ENCODE measurements at regions not wholly inside any gene's neighbourhood (a gene's known extent, or its start where the extent isn't known, plus 50 kb on each side); places are given as distances from the start of the nearest gene placed in this dataset.

DNA sequence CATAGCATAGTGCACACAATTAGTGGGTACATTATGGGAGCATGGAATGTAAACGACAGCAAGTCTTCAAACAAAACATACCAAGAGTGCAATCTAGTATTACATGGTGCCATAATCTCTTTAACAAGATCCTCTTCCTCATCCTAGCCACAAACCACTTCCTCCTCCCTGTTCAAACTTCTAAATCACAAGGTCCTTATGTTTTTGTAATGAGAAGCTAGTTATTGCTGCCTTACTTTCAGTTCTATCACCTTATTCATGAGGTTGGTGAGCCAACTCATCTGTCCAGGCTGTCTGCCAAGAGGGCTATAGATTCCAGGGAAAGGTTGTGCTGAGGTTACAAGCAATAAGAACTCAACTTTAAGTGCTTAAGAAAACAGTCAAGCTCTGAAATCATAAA, 195.4 kb upstream of the ARHGAP20 start:
- Mint-ChIP-seq H3K4me3 (ENCODE audit: low read depth) (no peak overlapping the region), H3K27ac (no peak overlapping the region), H3K9me3 (peaks cover 8% of the 10 kb centered on the region), H3K36me3 (ENCODE audit: low read depth) (no peaks in the 10 kb centered on the region), H3K27me3 (ENCODE audit: low read depth) (peaks cover 3% of the 10 kb centered on the region), H3K4me1 (ENCODE audit: low read depth) (peaks cover 14% of the 10 kb centered on the region)
- DNase-seq (ENCODE audit: low spot score), result no peak
- intact Hi-C loops (cut with micrococcal nuclease), result no loop called here

GRCh38 chr11:110903830-110904229, 191.6 kb upstream of the ARHGAP20 start:
- no peak overlapping the region for H3K4me3 Mint-ChIP-seq (ENCODE audit: low read depth)
- intact Hi-C loops (cut with micrococcal nuclease), result no loop called here

GRCh38 chr11:110903378-110903777, 191.1 kb upstream of the ARHGAP20 start:
- Mint-ChIP-seq H3K27ac (no peak overlapping the region), H3K4me3 (ENCODE audit: low read depth) (no peak overlapping the region), H3K36me3 (ENCODE audit: low read depth) (no peaks in the 10 kb centered on the region), H3K27me3 (ENCODE audit: low read depth) (peaks cover 6% of the 10 kb centered on the region), H3K4me1 (ENCODE audit: low read depth) (peaks cover 12% of the 10 kb centered on the region), H3K9me3 (peaks cover 8% of the 10 kb centered on the region)
- no peak for DNase-seq (ENCODE audit: low spot score)
- intact Hi-C loops (cut with micrococcal nuclease), result no loop called here

More at GRCh38 chr11:110903830-110904229, 191.6 kb upstream of the ARHGAP20 start:
- Mint-ChIP-seq H3K9me3 (peaks cover 8% of the 10 kb centered on the region), H3K27ac (no peak overlapping the region), H3K36me3 (ENCODE audit: low read depth) (no peaks in the 10 kb centered on the region), H3K27me3 (ENCODE audit: low read depth) (peaks cover 6% of the 10 kb centered on the region), H3K4me1 (ENCODE audit: low read depth) (peaks cover 14% of the 10 kb centered on the region)
- DNase-seq (ENCODE audit: low spot score), result no peak

GRCh38 chr11:110901441-110901840, 189.2 kb upstream of the ARHGAP20 start:
- no peaks in the 10 kb centered on the region for H3K36me3 Mint-ChIP-seq (ENCODE audit: low read depth)
- H3K27ac Mint-ChIP-seq, result no peak overlapping the region
- intact Hi-C loops (cut with micrococcal nuclease), result no loop called here
- DNase-seq (ENCODE audit: low spot score), result no peak
- H3K9me3 Mint-ChIP-seq, result no peaks in the 10 kb centered on the region
- H3K4me1 Mint-ChIP-seq (ENCODE audit: low read depth), result no peaks in the 10 kb centered on the region
- H3K27me3 Mint-ChIP-seq (ENCODE audit: low read depth), result peaks cover 11% of the 10 kb centered on the region
- H3K4me3 Mint-ChIP-seq (ENCODE audit: low read depth), result no peak overlapping the region

GRCh38 chr11:110900426-110900825, 188.2 kb upstream of the ARHGAP20 start:
- Mint-ChIP-seq H3K9me3 (no peaks in the 10 kb centered on the region), H3K4me3 (ENCODE audit: low read depth) (no peak overlapping the region), H3K36me3 (ENCODE audit: low read depth) (no peaks in the 10 kb centered on the region), H3K27ac (no peak overlapping the region), H3K4me1 (ENCODE audit: low read depth) (no peaks in the 10 kb centered on the region), H3K27me3 (ENCODE audit: low read depth) (peaks cover 16% of the 10 kb centered on the region)
- no peak for DNase-seq (ENCODE audit: low spot score)
- intact Hi-C loops (cut with micrococcal nuclease), result no loop called here

DNA sequence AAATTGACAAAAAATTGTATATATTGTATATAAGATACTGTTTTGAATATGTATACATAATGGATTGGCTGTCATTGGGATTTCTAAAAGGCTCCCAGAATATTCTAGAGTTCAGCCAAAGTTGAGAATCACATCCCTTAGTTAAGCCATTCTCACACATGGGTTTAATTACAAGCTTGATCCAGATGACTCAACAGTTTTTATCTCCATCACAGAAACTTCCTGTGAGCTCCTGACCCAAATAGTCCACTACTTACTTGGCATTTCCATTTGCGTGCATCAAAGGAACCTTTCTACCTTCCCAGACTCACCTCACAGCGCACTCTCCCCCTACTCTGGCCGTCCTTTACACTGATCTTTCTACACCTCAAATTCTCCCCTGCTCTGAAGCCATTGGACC, 184.8 kb upstream of the ARHGAP20 start:
- H3K9me3 Mint-ChIP-seq, result no peaks in the 10 kb centered on the region
- no peaks in the 10 kb centered on the region for H3K4me1 Mint-ChIP-seq (ENCODE audit: low read depth)
- no peaks in the 10 kb centered on the region for H3K36me3 Mint-ChIP-seq (ENCODE audit: low read depth)
- DNase-seq (ENCODE audit: low spot score), result no peak
- no peak overlapping the region for H3K4me3 Mint-ChIP-seq (ENCODE audit: low read depth)
- H3K27ac Mint-ChIP-seq, result no peak overlapping the region
- peaks cover 19% of the 10 kb centered on the region for H3K27me3 Mint-ChIP-seq (ENCODE audit: low read depth)
- intact Hi-C loops (cut with micrococcal nuclease), result no loop called here

DNA sequence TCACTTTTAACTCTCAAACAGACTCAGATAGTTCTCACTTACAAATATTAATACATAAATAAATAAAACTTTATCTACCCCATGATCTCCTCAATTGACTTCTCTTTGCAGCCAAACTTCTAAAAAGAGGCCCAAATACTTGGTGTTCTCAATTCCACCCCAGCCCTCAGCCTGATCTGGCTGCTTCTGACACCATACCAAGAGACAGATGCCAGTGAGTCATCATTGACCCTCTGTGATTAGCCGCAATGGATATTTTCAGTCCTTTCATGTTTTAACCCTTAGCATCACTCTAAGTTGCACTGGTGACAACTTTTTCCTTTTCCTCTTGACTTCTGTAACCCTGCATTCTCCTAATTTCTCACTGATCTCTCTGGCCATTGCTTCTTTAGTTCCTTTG, 184.1 kb upstream of the ARHGAP20 start:
- H3K9me3 Mint-ChIP-seq, result no peaks in the 10 kb centered on the region
- no peak for DNase-seq (ENCODE audit: low spot score)
- H3K4me1 Mint-ChIP-seq (ENCODE audit: low read depth), result no peaks in the 10 kb centered on the region
- H3K27ac Mint-ChIP-seq, result no peak overlapping the region
- intact Hi-C loops (cut with micrococcal nuclease), result no loop called here
- peaks cover 19% of the 10 kb centered on the region for H3K27me3 Mint-ChIP-seq (ENCODE audit: low read depth)
- no peaks in the 10 kb centered on the region for H3K36me3 Mint-ChIP-seq (ENCODE audit: low read depth)
- no peak overlapping the region for H3K4me3 Mint-ChIP-seq (ENCODE audit: low read depth)

- Mint-ChIP-seq H3K27me3 (ENCODE audit: low read depth) (peaks cover 14% of the 10 kb centered on the region), H3K9me3 (no peaks in the 10 kb centered on the region), H3K4me1 (ENCODE audit: low read depth) (no peaks in the 10 kb centered on the region), H3K27ac (no peak overlapping the region), H3K36me3 (ENCODE audit: low read depth) (no peaks in the 10 kb centered on the region), H3K4me3 (ENCODE audit: low read depth) (no peak overlapping the region)
- intact Hi-C loops (cut with micrococcal nuclease), result no loop called here
- DNase-seq (ENCODE audit: low spot score), result no peak
Observed at GRCh38 chr11:110894224-110894623, 182.0 kb upstream of the ARHGAP20 start.

GRCh38 chr11:110892741-110893285, 180.6 kb upstream of the ARHGAP20 start:
- intact Hi-C loops (cut with micrococcal nuclease), result no loop called here
- no peak overlapping the region for H3K27ac Mint-ChIP-seq
- DNase-seq (ENCODE audit: low spot score), result no peak

DNA sequence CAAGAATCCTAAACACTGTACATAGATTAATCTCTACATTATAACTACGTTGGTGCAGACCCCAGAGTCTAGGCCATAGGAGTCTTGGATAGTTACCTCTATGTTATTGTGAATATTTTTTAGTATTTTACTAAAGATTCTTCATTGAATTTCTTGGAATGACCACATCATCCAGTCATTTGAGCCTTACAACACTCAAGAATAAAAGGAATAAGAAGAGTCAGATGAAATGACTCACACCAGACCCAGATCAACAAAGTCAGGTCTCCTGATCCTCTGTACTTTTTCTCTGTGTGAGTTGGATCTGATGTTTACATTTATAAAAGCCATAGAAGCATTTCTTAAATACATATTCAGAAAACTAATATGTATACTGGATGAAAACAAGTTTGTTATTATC, 179.2 kb upstream of the ARHGAP20 start:
- H3K27me3 Mint-ChIP-seq (ENCODE audit: low read depth), result peaks cover 8% of the 10 kb centered on the region
- no peaks in the 10 kb centered on the region for H3K9me3 Mint-ChIP-seq
- intact Hi-C loops (cut with micrococcal nuclease), result no loop called here
- H3K4me1 Mint-ChIP-seq (ENCODE audit: low read depth), result no peaks in the 10 kb centered on the region
- DNase-seq (ENCODE audit: low spot score), result no peak
- H3K27ac Mint-ChIP-seq, result no peak overlapping the region
- no peak overlapping the region for H3K4me3 Mint-ChIP-seq (ENCODE audit: low read depth)
- H3K36me3 Mint-ChIP-seq (ENCODE audit: low read depth), result no peaks in the 10 kb centered on the region

More at GRCh38 chr11:110892741-110893285, 180.6 kb upstream of the ARHGAP20 start:
- H3K4me1 Mint-ChIP-seq (ENCODE audit: low read depth), result no peaks in the 10 kb centered on the region
- no peak overlapping the region for H3K4me3 Mint-ChIP-seq (ENCODE audit: low read depth)
- H3K27me3 Mint-ChIP-seq (ENCODE audit: low read depth), result peaks cover 13% of the 10 kb centered on the region
- H3K36me3 Mint-ChIP-seq (ENCODE audit: low read depth), result no peaks in the 10 kb centered on the region
- no peaks in the 10 kb centered on the region for H3K9me3 Mint-ChIP-seq

DNA sequence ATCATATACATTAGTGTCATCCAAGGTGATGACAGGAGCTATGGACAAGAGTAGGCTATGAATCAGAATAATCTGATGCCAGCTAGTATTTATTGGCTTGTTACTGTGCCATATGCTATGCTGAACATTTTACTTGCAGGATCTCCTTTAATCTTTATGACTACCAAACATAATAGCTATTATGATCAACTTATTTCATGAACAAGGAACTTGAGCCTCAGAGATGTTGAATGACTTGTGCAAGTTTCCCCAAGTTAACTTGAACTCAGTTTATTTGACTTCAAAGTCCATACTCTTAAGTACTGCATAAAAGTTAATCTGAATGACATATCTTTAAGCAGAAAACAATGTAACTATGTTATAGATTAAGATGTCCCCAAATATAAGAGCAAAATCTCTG, 178.8 kb upstream of the ARHGAP20 start:
- H3K36me3 Mint-ChIP-seq (ENCODE audit: low read depth), result no peaks in the 10 kb centered on the region
- peaks cover 6% of the 10 kb centered on the region for H3K27me3 Mint-ChIP-seq (ENCODE audit: low read depth)
- H3K27ac Mint-ChIP-seq, result no peak overlapping the region
- no peaks in the 10 kb centered on the region for H3K4me1 Mint-ChIP-seq (ENCODE audit: low read depth)
- no peak overlapping the region for H3K4me3 Mint-ChIP-seq (ENCODE audit: low read depth)
- no peak for DNase-seq (ENCODE audit: low spot score)
- H3K9me3 Mint-ChIP-seq, result no peaks in the 10 kb centered on the region
- intact Hi-C loops (cut with micrococcal nuclease), result no loop called here

DNA sequence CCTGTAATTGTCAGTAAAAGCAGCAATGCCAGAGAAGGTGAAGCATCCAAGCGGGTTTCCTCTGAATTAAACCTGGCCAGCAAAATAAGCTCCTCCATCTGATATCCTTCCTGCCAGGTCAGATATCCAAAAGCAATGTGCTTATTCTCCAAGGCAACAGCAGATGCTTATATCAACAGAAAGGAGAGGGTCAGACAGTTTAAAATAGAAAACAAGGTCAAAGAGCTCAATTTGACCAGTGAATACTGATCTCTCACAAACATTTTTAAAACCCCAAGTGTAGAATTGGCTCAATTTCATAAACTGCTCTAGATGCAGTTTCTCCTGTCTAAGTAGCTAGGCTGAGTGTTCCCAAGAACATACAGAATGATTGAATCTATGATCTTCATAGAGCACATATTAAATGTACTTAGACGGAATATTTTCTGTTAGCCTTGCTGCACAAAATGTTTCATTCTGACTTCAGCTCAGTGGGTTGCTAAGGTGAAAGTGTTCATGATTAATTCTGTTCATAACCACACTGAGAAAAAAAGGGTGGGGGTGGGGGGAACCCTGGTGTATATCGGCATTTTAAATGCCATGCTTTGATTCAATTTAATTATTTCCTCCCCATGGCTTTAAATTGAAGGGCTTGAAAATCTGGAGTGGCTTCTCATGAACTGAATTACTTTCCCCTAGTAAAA, 174.2 kb upstream of the ARHGAP20 start:
- no peaks in the 10 kb centered on the region for H3K9me3 Mint-ChIP-seq
- peaks cover 2% of the 10 kb centered on the region for H3K27me3 Mint-ChIP-seq (ENCODE audit: low read depth)
- no peaks in the 10 kb centered on the region for H3K36me3 Mint-ChIP-seq (ENCODE audit: low read depth)
- no peak overlapping the region for H3K27ac Mint-ChIP-seq
- H3K4me3 Mint-ChIP-seq (ENCODE audit: low read depth), result no peak overlapping the region
- intact Hi-C loops (cut with micrococcal nuclease), result no loop called here
- no peaks in the 10 kb centered on the region for H3K4me1 Mint-ChIP-seq (ENCODE audit: low read depth)
- DNase-seq (ENCODE audit: low spot score), result no peak

DNA sequence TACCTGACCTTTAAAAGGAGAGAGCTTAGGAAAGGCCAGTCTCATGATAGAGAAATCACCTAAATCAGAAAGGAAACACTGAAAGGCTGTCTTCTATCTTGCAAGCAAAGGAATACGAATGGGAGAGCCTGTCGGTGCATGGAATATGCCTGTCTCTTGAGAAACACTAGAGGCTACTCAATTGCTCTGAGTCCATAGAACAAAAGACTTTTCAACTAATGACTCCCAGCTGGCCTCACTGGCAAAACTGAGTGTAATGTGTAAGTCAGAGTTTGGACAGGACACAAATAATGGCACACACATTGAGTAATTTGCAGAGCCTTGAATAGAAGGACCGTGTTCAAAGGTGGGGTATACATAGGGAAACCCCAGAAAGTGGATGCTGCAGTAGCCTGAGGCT, 171.0 kb upstream of the ARHGAP20 start:
- Mint-ChIP-seq H3K9me3 (no peaks in the 10 kb centered on the region), H3K27ac (no peak overlapping the region), H3K4me1 (ENCODE audit: low read depth) (no peaks in the 10 kb centered on the region), H3K4me3 (ENCODE audit: low read depth) (no peak overlapping the region), H3K27me3 (ENCODE audit: low read depth) (peaks cover 2% of the 10 kb centered on the region), H3K36me3 (ENCODE audit: low read depth) (no peaks in the 10 kb centered on the region)
- intact Hi-C loops (cut with micrococcal nuclease), result no loop called here
- DNase-seq (ENCODE audit: low spot score), result no peak
